ENCODE measurements at regions not wholly inside any gene's neighbourhood (a gene's known extent, or its start where the extent isn't known, plus 50 kb on each side); places are given as distances from the start of the nearest gene placed in this dataset.

GRCh38 chr2:60302377-60303126 is 250.9 kb downstream of the BCL11A start:
- ATAC-seq (ENCODE audit: low read depth): no peak
- Histone ChIP-seq H4K20me1 (ENCODE audit: control insufficient read depth, insufficient read depth, low read length, poor library complexity, severe bottlenecking) (no peaks in the 10 kb centered on the region), H3K4me1 (ENCODE audit: control insufficient read depth in 2 of 2, insufficient read depth in 2 of 2, low read length in 2 of 2) (peaks cover 16 to 17% of the 10 kb centered on the region in 2 donors), H3K27me3 (replicated peaks in 1 of 4; ENCODE audit: control extremely low read depth in 1 of 4, control insufficient read depth in 3 of 4, insufficient read depth in 4 of 4, low read length in 3 of 4) (no peaks in the 10 kb centered on the region), H3K9ac (ENCODE audit: low read length) (no peak overlapping the region), H3K4me2 (replicated peaks; ENCODE audit: low read depth, low read length, poor library complexity, severe bottlenecking) (no peak overlapping the region), H3K36me3 (replicated peaks in 1 of 2; ENCODE audit: control extremely low read depth in 1 of 2, control insufficient read depth in 1 of 2, extremely low read depth in 1 of 2, insufficient read depth in 2 of 2, low read length in 1 of 2) (no peaks in the 10 kb centered on the region), H3K27ac (ENCODE audit: low read length in 2 of 2) (no peak overlapping the region), H2AFZ (ENCODE audit: insufficient read depth, low read depth, low read length, poor library complexity, severe bottlenecking) (no peak overlapping the region), H3K9me3 (ENCODE audit: control extremely low read depth in 1 of 3, control insufficient read depth in 2 of 3, insufficient read depth in 1 of 3, low read length in 2 of 3) (peaks cover 0 to 4% (median 0%) of the 10 kb centered on the region in 3 donors), H3K4me3 (ENCODE audit: control extremely low read depth in 1 of 5, extremely low read depth in 1 of 5, insufficient read depth in 1 of 5, low read depth in 2 of 5, low read length in 4 of 5) (no peak overlapping the region), H3K79me2 (ENCODE audit: control insufficient read depth, insufficient read depth, low read length) (no peaks in the 10 kb centered on the region)
- no peaks in the 10 kb centered on the region for H3K9me3 Mint-ChIP-seq (ENCODE audit: insufficient read depth)
- POLR2A ChIA-PET: no interaction called here
- no peak overlapping the region for H3K27ac Mint-ChIP-seq
- TF ChIP-seq EZH2 (IDR thresholded peaks at IDR 0.05; ENCODE audit: borderline replicate concordance, insufficient read depth, low read depth, low read length, poor library complexity, severe bottlenecking) (no peak), CTCF (IDR thresholded peaks at IDR 0.05) (no peak)
- intact Hi-C loops (cut with micrococcal nuclease): loop anchor here (5.0 kb wide), 1 partner anchor 35 kb away; no protein-coding TSS in a partner anchor
- no peaks in the 10 kb centered on the region for H3K27me3 Mint-ChIP-seq
- DNase-seq: no peak
- WGBS (ENCODE audit: insufficient coverage): no CpG with 5 or more reads among the region's 6 CpGs
- CTCF ChIA-PET: interaction anchor here (1.2 kb wide), 1 partner anchor 247 kb away, joined by 4 read pairs; no protein-coding TSS in a partner anchor
- H3K4me1 Mint-ChIP-seq: peaks cover 40% of the 10 kb centered on the region
- H3K4me3 Mint-ChIP-seq: no peak overlapping the region

GRCh38 chr2:60301726-60302125 is 251.7 kb downstream of the BCL11A start:
- no peak overlapping the region for H3K9ac ChIP-seq (ENCODE audit: low read length)
- Mint-ChIP-seq H3K4me1 (peaks cover 41% of the 10 kb centered on the region), H3K27me3 (no peaks in the 10 kb centered on the region), H3K27ac (no peak overlapping the region), H3K9me3 (ENCODE audit: insufficient read depth) (no peaks in the 10 kb centered on the region), H3K4me3 (no peak overlapping the region)
- CTCF ChIA-PET: interaction anchor here (1.2 kb wide), 1 partner anchor 248 kb away, joined by 4 read pairs; no protein-coding TSS in a partner anchor
- no peak overlapping the region for H3K27ac ChIP-seq (ENCODE audit: low read length in 2 of 2)
- peaks cover 19% of the 10 kb centered on the region in 2 donors for H3K4me1 ChIP-seq (ENCODE audit: control insufficient read depth in 2 of 2, insufficient read depth in 2 of 2, low read length in 2 of 2)
- H3K79me2 ChIP-seq (ENCODE audit: control insufficient read depth, insufficient read depth, low read length): no peaks in the 10 kb centered on the region
- ATAC-seq (ENCODE audit: low read depth) (no peak), DNase-seq (no peak)
- H3K4me3 ChIP-seq (ENCODE audit: control extremely low read depth in 1 of 5, extremely low read depth in 1 of 5, insufficient read depth in 1 of 5, low read depth in 2 of 5, low read length in 4 of 5): no peak overlapping the region
- POLR2A ChIA-PET: no interaction called here
- H2AFZ ChIP-seq (ENCODE audit: insufficient read depth, low read depth, low read length, poor library complexity, severe bottlenecking): no peak overlapping the region
- no peaks in the 10 kb centered on the region for H3K36me3 ChIP-seq (replicated peaks in 1 of 2; ENCODE audit: control extremely low read depth in 1 of 2, control insufficient read depth in 1 of 2, extremely low read depth in 1 of 2, insufficient read depth in 2 of 2, low read length in 1 of 2)
- intact Hi-C loops (cut with micrococcal nuclease): loop anchor here (5.0 kb wide), 1 partner anchor 34 kb away; no protein-coding TSS in a partner anchor
- H3K4me2 ChIP-seq (replicated peaks; ENCODE audit: low read depth, low read length, poor library complexity, severe bottlenecking): no peak overlapping the region
- no peaks in the 10 kb centered on the region for H4K20me1 ChIP-seq (ENCODE audit: control insufficient read depth, insufficient read depth, low read length, poor library complexity, severe bottlenecking)
- peaks cover 0 to 8% (median 0%) of the 10 kb centered on the region in 3 donors for H3K9me3 ChIP-seq (ENCODE audit: control extremely low read depth in 1 of 3, control insufficient read depth in 2 of 3, insufficient read depth in 1 of 3, low read length in 2 of 3)
- H3K27me3 ChIP-seq (replicated peaks in 1 of 4; ENCODE audit: control extremely low read depth in 1 of 4, control insufficient read depth in 3 of 4, insufficient read depth in 4 of 4, low read length in 3 of 4): no peaks in the 10 kb centered on the region
- no peak for TF ChIP-seq EZH2 (IDR thresholded peaks at IDR 0.05; ENCODE audit: borderline replicate concordance, insufficient read depth, low read depth, low read length, poor library complexity, severe bottlenecking)
- TF ChIP-seq CTCF (IDR thresholded peaks at IDR 0.05): no peak
- no CpG with 5 or more reads among the region's 3 CpGs for WGBS (ENCODE audit: insufficient coverage)
